Type B pancreatic cell (in vitro differentiated cells): ENCODE measurements at regions not wholly inside any gene's neighbourhood (a gene's known extent, or its start where the extent isn't known, plus 50 kb on each side); places are given as distances from the start of the nearest gene placed in this dataset.

Source experiments
- DNase-seq: peaks from one replicate; pipeline ENCODE4 v3.0.0; 2021; ENCODE audit warnings: mixed read lengths; ENCODE audit not compliant: unreplicated experiment; ENCODE audit errors: extremely low spot score
- H3K27ac Mint-ChIP-seq: 2 replicates; pipeline ENCODE4 v1.8.0; 2021; ENCODE audit warnings: mild to moderate bottlenecking, mixed read lengths
- H3K27me3 Mint-ChIP-seq: 2 replicates; pipeline ENCODE4 v1.8.0; 2021; ENCODE audit warnings: mixed read lengths
- H3K36me3 Mint-ChIP-seq: 2 replicates; pipeline ENCODE4 v1.8.0; 2021; ENCODE audit warnings: mixed read lengths
- H3K4me1 Mint-ChIP-seq: one replicate; pipeline ENCODE4 v1.8.0; 2021; ENCODE audit warnings: mixed read lengths; ENCODE audit not compliant: unreplicated experiment
- H3K4me3 Mint-ChIP-seq: 2 replicates; pipeline ENCODE4 v1.8.0; 2021; ENCODE audit warnings: mild to moderate bottlenecking, mixed read lengths
- H3K9me3 Mint-ChIP-seq: 2 replicates; pipeline ENCODE4 v1.8.0; 2021; ENCODE audit warnings: mixed read lengths
- CTCF ChIP-seq: fragments of 200-600 bp; sonication (generic); conservative IDR thresholded peaks from 2 replicates; pipeline ENCODE4 v1.5.0; 2021; ENCODE audit warnings: antibody characterized with exemption, mild to moderate bottlenecking

DNA sequence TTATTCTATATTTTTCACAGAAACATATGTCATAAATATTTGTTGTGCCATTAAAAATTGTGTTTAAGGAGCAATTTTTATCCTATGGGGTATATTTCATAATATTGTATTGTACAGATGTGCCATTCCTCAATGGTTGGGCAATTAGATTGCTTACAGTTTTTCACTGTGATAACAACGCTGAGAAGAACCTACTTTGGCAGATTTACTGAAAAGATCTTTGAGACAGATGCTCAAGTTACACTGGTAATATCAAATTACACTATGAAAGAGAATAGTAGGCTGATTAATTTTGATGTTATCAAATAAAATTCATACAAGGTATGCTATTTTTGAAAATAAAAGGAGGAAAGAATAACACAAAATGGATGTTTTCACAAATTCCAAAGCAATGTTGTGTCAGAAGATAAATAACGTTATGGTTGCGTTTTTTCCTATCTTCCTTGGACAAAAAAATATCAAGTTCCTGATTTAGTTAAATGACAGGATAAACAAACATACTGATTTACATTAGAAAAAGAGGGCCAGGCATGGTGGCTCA lies 335.1 kb upstream of the ZNF521 start:
- no peak for DNase-seq
- TF ChIP-seq CTCF: no peak
- no peaks in the 10 kb centered on the region for H3K27me3 Mint-ChIP-seq
- no peaks in the 10 kb centered on the region for H3K9me3 Mint-ChIP-seq
- H3K4me1 Mint-ChIP-seq: no peaks in the 10 kb centered on the region
- H3K4me3 Mint-ChIP-seq: no peak overlapping the region
- no peak overlapping the region for H3K27ac Mint-ChIP-seq
- H3K36me3 Mint-ChIP-seq: no peaks in the 10 kb centered on the region

- H3K4me1 Mint-ChIP-seq: peaks cover under 1% of the 10 kb centered on the region
- H3K4me3 Mint-ChIP-seq: no peak overlapping the region
- no peak for DNase-seq
- TF ChIP-seq CTCF: no peak
- no peaks in the 10 kb centered on the region for H3K27me3 Mint-ChIP-seq
- H3K36me3 Mint-ChIP-seq: no peaks in the 10 kb centered on the region
- no peak overlapping the region for H3K27ac Mint-ChIP-seq
- no peaks in the 10 kb centered on the region for H3K9me3 Mint-ChIP-seq
Observed at GRCh38 chr18:25685088-25685487, 333.1 kb upstream of the ZNF521 start.

DNA sequence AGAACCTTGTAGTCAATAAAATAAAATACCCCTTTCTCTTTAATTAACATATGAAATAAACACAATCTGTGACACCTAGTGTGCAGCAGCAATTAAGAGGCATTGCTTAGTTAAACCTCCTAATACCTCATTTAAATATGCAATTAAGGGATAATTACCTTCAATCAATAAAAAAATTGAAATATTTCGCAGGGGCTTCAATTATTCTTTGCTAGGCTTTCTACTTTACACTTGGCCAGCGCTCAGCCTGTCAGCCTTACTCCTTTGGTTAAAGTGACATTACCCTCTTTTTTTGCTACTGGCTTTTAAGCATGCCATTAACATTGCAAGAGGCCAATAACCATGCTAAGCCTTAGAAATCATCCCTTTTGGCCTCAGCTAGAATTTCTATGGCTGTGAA lies 327.5 kb upstream of the ZNF521 start:
- H3K36me3 Mint-ChIP-seq: no peaks in the 10 kb centered on the region
- DNase-seq: no peak
- no peaks in the 10 kb centered on the region for H3K27me3 Mint-ChIP-seq
- H3K4me1 Mint-ChIP-seq: peaks cover 9% of the 10 kb centered on the region
- H3K9me3 Mint-ChIP-seq: no peaks in the 10 kb centered on the region
- no peak overlapping the region for H3K27ac Mint-ChIP-seq
- H3K4me3 Mint-ChIP-seq: no peak overlapping the region
- no peak for TF ChIP-seq CTCF

GRCh38 chr18:25678221-25678620 lies 326.3 kb upstream of the ZNF521 start:
- peaks cover 9% of the 10 kb centered on the region for H3K4me1 Mint-ChIP-seq
- H3K27ac Mint-ChIP-seq: no peak overlapping the region
- no peaks in the 10 kb centered on the region for H3K9me3 Mint-ChIP-seq
- no peaks in the 10 kb centered on the region for H3K27me3 Mint-ChIP-seq
- TF ChIP-seq CTCF: no peak
- H3K4me3 Mint-ChIP-seq: no peak overlapping the region
- H3K36me3 Mint-ChIP-seq: no peaks in the 10 kb centered on the region
- DNase-seq: no peak

- peaks cover 9% of the 10 kb centered on the region for H3K4me1 Mint-ChIP-seq
- H3K27ac Mint-ChIP-seq: peak overlapping the region; percentile 78
- no peaks in the 10 kb centered on the region for H3K27me3 Mint-ChIP-seq
- no peak for DNase-seq
- peak overlapping the region; percentile 35 for H3K4me3 Mint-ChIP-seq
- peaks cover 7% of the 10 kb centered on the region for H3K9me3 Mint-ChIP-seq
- H3K36me3 Mint-ChIP-seq: no peaks in the 10 kb centered on the region
- no peak for TF ChIP-seq CTCF
Observed at GRCh38 chr18:25675123-25675850, 323.3 kb upstream of the ZNF521 start.
